HL-60 (cell line): ENCODE measurements at regions not wholly inside any gene's neighbourhood (a gene's known extent, or its start where the extent isn't known, plus 50 kb on each side); places are given as distances from the start of the nearest gene placed in this dataset.

ENCODE experiments used
- DNase-seq, 2 experiments: peaks; one replicate each; pipeline ENCODE4 v3.0.0-alpha.2; 2010 to 2020; ENCODE audit warnings: low read depth in 1 of 2, low spot score in 1 of 2
- H3K27ac ChIP-seq: fragments of 250-450 bp; sonication (Bioruptor Pico); replicated peaks from 2 replicates; pipeline ENCODE4 v1.5.1; 2020; ENCODE audit warnings: mild to moderate bottlenecking, moderate library complexity
- H3K27me3 ChIP-seq: fragments of 250-450 bp; sonication (Bioruptor Pico); 2 replicates; pipeline ENCODE4 v1.5.1; 2021; ENCODE audit warnings: mild to moderate bottlenecking, moderate library complexity; ENCODE audit not compliant: insufficient read depth, poor library complexity, severe bottlenecking
- H3K4me3 ChIP-seq: replicated peaks from 2 replicates; pipeline ENCODE4 v1.5.1; 2011; ENCODE audit warnings: mild to moderate bottlenecking, control low read depth, low read length; ENCODE audit not compliant: insufficient read depth
- CTCF ChIP-seq: IDR thresholded peaks from one replicate; pipeline ENCODE4 v1.5.1; 2011; ENCODE audit warnings: low read length, control low read depth, inconsistent platforms; ENCODE audit not compliant: insufficient read depth
- GABPA ChIP-seq: IDR thresholded peaks from 2 replicates; pipeline ENCODE4 v1.6.1; 2012; ENCODE audit warnings: low read depth
- POLR2AphosphoS5 ChIP-seq: IDR thresholded peaks from 2 replicates; pipeline ENCODE4 v1.6.1; 2012; ENCODE audit warnings: low read depth
- REST ChIP-seq: IDR thresholded peaks from 2 replicates; pipeline ENCODE4 v1.6.1; 2012; ENCODE audit warnings: low read depth; ENCODE audit not compliant: insufficient replicate concordance
- SPI1 ChIP-seq: IDR thresholded peaks from 2 replicates; pipeline ENCODE4 v1.6.1; 2012; ENCODE audit warnings: low read depth, mild to moderate bottlenecking, borderline replicate concordance

- no peak for TF ChIP-seq POLR2AphosphoS5
- no peak for TF ChIP-seq SPI1
- no peak for TF ChIP-seq CTCF
- no peak for TF ChIP-seq GABPA
- TF ChIP-seq REST, result no peak
- Histone ChIP-seq H3K27me3 (no peaks in the 10 kb centered on the region), H3K4me3 (no peak overlapping the region), H3K27ac (no peak overlapping the region)
- no peak for DNase-seq
Observed at GRCh38 chr3:94187697-94188096, 124.8 kb downstream of the NSUN3 start.

- H3K27ac ChIP-seq, result no peak overlapping the region
- DNase-seq, result no peak
- H3K4me3 ChIP-seq, result no peak overlapping the region
- no peaks in the 10 kb centered on the region for H3K27me3 ChIP-seq
- TF ChIP-seq CTCF (no peak), REST (no peak), POLR2AphosphoS5 (no peak), SPI1 (no peak), GABPA (no peak)
Observed at GRCh38 chr3:94195381-94195780, 132.5 kb downstream of the NSUN3 start.

- H3K27ac ChIP-seq, result no peak overlapping the region
- no peak for DNase-seq
- TF ChIP-seq GABPA (no peak), REST (no peak), SPI1 (no peak), CTCF (no peak), POLR2AphosphoS5 (no peak)
- no peak overlapping the region for H3K4me3 ChIP-seq
- no peaks in the 10 kb centered on the region for H3K27me3 ChIP-seq
Observed at GRCh38 chr3:94206291-94206690, 143.4 kb downstream of the NSUN3 start.
